HG03432 (cell line): ENCODE measurements at regions not wholly inside any gene's neighbourhood (a gene's known extent, or its start where the extent isn't known, plus 50 kb on each side); places are given as distances from the start of the nearest gene placed in this dataset.

Source experiments
- ATAC-seq: cut with Tn5 transposase; IDR thresholded peaks from one replicate; pipeline ENCODE4 v1.9.1; 2021; ENCODE audit warnings: mild to moderate bottlenecking, moderate library complexity; ENCODE audit not compliant: unreplicated experiment

DNA sequence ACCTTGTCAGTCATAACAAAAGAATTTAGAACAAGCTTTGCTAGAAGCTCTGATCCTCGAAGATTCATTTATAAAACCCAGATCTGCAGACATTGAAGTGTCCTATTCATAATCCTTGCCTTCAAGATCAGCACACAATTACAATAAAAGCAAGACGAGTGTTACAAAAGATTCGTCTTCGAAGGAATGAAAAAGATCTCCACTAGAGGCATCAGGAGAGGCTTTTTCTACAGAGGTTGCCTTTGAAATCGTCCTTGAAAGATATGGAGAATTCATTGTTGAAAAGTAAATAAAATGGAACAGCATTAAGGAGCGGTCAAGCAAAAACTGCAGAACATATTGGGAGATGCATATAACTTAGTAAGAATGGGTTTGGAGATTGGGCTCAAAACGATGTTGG is 146.4 kb downstream of the BMP4 start:
- no peak for ATAC-seq

DNA sequence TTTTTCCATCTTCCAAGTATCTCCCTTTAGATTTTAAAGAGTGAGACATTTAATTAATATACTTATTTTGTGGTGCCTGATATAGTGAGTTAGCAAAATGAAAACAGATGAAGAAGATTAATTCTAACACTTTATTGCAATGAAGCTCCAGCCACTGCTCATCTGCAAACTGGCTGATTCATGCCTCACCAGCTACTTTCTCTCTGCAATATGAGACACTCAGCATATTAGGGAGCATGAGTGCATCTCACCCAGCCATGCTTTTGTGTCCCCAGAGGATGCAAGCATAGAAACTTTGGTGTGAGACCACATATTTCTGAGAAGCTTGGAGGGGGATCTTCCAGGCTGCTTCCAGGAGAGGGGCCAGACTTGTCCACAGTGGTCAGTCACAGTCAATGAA is 148.6 kb downstream of the BMP4 start:
- no peak for ATAC-seq

DNA sequence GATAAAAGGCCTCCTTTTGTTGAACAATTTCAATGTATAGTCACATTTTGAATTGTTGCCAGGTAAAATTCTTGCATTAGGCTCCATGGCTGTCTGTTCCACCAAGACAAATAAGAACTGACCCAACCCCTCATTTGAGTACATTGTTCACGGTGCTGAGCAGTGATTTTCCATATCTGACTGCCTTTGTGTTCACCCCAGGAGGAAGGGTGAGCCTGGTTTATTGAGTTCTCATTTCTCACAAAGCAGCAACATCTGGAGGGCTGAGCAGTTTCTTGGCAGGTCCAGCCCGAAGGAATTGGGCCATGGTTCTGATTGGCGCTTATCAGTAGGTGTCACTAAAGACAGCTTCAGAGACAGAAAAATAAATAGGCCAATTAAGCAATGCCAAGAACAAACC is 149.1 kb downstream of the BMP4 start:
- no peak for ATAC-seq

DNA sequence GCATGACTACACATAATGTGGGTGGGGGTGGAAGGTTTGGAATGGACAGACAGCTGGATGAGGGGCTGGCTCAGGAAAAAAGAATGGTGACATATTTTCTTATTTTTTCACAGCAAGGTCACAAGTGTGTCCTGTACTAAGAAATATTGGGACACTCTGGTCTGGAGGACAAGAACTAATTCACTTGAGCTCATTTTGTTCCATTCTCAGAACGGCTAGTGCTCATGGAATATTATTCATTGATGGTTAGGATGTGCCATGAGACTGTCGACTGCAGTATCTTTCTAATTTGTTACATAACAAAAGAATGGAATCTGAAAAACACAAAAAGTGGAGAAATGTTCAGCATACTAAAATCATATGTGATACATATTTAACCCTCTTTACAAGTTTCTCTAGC is 149.5 kb downstream of the BMP4 start:
- ATAC-seq, result no peak

DNA sequence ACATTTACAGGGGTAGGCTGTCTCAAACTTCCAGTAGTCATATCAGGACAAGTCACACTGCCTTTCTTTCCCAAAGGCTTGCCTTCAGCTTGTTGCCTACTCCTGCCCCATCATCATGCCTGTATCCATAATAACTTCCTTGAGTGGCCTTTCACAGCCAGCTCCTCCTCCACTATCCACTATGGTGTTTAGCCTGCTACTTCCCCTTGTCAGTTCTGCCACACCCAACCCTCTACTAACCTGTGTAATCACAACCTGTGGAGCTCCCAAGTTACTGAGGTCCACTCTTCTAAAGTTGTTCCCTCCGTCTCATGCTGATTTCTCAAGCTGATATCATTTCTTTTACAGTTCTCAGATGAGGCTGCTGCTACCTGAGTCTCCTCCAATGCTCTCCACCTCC is 159.9 kb downstream of the BMP4 start:
- no peak for ATAC-seq

DNA sequence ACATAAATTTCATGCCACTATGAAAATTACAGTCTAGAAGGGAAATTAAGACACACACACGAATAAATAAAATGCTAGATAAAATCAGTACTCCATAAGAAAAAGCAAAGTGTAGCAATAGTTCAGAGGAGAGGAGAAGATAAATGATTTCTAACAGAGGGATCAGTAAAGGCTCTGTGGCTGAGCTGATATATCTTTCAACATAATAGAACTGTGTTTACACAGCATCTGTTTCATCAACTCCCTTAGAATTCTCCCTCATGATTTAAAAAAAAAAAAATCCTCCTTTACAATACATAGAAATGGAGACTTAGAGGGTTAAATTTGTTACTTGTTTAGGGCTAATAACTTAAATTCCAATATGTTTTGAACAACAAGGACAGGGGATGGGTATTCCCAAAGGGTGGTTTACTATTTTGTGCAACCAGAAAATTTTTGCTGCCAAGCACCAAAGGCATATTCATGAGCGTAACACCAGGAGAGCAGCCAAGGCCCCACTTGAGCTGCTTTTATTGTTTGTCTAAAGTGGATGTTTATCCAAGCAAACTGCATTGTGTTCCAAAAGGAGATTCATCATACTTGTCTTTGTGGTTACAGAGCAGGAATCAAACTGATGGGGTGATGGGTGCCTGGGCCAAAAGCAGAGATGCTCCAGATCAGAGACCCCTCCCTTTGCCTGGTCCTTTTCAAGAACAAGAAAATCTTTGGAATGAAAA is 162.7 kb downstream of the BMP4 start:
- no peak for ATAC-seq

DNA sequence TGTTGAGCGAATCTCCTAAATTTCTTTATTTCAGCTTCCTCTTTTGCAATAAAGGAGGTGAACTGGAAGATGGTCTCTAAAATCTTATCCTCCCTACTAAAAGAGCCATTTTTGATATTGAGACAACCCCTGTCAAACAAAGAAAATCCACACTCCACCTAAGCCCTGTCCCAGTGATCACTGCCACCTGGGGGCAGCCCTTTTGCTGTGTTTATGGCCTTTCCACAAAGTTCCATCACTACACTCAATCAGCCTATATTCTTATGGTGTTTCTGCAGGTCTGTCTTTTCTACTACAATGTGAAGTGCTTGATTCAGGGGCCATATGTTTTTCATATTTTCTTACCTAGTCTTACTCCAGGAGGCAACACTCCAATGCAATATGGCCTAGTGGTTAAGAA is 163.7 kb downstream of the BMP4 start:
- no peak for ATAC-seq

DNA sequence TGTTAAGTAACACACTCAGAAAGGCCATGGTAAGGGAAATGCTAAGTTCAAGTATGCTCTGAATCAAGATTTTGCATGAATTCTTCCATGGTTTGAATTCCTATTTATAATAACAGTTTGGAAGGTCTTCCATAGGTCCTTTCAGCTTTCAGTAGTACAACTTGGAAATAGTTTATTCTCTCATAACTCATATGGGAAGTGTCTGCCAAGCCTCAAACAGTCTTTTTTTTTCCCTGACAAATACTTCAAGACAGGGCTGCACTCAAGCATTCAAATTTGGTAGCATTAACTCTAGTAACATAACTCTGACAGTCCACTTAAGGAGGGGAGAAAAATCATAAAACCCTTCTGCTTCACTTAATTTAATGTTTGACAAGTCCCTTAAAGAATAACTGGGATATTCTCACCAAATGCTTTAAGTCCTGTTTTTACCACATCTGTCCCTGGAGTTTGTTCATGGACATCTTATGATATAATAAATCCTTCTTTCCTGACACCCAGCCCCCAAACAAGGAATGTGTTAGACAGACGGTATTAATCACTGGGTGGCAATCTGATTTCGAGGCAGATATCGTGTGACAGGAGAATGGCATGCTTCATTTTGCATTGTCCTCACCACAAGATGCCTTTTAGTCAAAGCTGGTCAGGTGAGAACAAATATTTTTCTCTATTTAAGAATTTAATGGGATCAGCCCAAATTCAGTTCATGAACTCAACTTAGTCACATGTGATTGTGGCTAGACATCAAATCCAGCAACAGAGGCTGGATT is 165.7 kb downstream of the BMP4 start:
- no peak for ATAC-seq

DNA sequence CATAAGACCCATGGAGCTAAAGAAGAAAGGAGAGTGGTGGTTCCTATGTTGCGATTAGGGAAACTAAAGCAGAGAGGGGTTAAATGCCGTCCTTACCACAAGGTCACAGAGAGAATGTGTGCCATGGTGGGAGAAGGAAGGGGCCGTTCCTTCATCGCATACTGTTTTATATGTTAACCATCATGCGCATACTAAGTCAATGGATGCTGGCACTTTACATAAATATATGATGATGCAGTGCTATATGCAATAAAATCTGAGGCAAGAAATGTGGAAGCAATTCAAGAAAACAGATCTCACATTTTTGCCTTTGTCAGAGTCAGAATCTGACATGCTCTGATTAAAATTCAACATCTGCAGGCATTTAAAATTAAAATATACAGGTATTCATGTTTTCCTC is 168.1 kb downstream of the BMP4 start:
- ATAC-seq, result no peak

DNA sequence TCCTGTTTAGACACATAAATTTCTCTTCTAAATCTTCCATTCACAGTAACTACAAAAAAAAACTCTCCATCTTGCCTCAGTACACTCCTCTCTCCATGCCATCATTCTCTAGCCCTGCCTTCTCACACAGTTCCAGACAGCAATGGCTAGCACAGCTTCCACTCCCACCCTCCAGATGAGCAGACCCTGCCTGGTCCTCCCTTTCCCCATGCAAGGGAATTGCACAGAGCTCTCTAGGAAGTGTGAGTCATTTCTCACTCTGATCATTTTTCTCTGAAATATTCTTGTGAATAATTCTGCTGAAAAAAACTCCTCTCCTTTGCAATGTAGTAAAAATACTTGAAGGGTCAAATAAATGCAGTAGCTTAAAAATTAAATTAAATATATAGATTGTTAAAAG is 170.6 kb downstream of the BMP4 start:
- no peak for ATAC-seq

DNA sequence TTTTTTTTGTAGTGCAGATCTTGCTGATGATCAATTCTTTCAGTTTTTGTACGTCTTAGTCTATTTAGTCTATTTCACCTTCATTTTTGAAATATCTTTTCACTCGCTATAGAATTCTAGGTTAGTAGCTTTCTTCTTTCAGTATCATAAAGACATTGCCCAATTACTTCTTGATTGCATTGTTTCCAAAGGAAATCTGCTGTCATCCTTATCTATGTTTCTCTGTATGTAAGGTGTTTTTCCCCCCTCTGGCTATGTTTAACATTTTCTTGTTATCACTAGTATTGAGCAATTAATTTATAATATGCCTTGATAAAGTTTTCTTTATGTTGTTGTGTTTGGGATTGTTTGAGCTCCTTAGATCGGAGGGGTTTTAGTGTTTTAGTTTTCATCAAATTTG is 171.9 kb downstream of the BMP4 start:
- ATAC-seq, result no peak

DNA sequence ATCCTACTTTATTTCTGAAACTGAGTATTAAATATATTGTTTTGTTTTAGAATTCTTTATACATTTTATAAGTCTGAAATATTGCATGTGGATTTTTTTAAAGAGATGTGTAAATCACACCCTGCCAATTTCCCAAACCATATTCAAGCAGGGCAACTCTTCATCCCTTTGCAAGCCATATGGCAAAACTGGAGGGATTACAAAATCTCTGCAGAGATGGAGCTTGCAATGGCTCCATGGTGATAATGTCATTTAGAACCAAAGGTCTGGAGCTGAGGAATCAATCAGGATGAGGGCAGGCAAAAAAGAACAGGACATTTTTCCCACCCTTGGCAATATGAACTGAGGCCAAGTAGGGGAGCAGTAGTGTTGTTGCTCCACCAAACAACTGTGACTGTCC is 173.4 kb downstream of the BMP4 start:
- no peak for ATAC-seq

DNA sequence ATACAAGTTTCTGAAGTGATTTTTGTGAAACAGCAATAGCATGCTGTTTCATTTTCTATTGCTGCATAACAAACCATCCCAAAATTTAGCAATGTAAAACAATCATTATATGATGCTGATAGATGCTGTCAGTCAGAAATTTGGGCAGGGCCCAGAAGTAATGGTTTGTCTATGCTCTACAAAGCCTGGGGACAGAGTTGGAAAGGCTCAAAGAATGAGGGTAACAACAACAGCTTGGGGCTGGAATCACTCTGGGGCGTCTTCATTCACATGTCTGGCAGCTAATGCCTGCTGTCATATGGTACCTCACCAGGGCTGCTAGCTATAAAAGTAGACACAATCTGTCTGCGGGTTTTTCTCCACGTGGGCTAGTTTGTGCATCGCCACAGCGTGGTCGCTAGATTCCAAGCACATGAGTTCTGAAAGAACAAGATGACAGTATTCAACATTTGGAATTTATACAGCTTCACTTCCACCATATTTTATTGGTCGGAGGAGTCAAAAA is 176.5 kb downstream of the BMP4 start:
- ATAC-seq, result no peak

DNA sequence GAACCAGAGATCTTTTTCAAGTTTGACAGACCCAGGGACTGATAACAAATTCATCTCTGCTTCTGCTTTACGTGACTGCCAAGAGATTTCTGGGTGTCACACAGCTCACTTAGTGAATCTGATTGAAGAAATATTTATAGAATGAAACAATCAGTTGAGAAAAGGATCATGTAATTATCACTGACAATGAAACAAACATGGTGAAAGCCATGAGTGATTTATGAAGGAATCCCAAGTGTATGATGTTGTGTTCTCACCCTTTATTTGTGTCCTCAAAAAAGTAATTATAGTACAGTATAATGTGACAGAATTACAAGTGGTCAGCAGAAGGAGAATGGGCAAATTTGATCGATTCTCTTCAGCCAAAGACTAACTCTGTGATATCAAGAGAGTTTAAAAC is 177.3 kb downstream of the BMP4 start:
- no peak for ATAC-seq

DNA sequence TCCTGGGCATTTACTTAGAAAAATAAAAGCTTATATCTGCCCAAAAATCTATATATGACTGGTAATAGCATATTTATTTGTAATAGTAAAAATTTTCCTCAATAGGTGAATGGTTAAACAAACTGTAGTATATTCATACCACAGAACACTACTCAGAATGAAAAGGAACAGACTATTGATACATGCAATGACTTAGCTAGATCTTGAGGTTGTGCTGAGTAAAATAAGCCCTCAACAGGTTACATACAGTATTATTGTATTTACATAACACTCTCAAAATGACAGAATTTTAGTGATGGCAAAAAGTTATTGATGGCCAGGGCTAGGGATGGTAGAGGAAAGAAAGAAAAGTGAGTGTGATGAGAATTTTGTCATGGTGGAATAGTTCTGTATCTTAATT is 178.4 kb downstream of the BMP4 start:
- peak; percentile 54 for ATAC-seq

DNA sequence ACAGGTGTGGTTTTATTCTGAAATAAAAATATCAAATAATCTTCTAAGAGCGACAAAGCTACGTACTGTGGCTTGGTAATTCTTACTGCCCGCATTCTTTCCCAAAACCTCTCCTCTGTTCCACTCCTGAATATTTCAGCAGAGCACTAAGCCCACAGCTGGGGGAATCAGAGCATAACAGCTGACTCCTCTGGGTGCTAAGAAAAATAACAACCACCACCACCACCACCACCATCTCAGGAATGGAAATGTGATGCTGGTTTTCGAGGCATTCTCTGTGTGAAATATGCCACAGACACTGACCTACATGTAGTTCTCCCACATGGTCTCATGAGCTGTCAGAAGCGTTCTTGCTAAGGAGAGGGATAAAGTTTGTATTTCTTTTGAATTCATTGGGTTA is 183.7 kb downstream of the BMP4 start:
- ATAC-seq, result no peak

DNA sequence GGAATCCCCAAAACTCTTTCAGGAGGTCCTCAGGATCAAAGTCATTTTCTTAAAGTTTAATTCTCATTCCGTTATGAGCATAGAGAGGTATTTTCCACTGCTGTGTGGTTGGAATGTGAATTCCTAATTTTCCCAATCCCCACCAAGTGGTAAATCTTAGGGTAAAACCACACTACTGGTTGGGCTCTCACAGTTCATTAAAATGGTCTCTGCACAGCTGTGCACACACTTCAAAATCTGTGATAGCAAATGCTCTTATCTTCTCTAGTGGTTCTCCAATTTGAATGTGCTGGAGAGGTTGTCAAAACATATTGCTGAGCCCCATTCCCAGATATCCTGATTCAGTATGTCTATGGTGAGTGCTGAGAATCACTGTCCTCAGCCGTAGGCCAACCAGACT is 189.1 kb downstream of the BMP4 start:
- no peak for ATAC-seq

DNA sequence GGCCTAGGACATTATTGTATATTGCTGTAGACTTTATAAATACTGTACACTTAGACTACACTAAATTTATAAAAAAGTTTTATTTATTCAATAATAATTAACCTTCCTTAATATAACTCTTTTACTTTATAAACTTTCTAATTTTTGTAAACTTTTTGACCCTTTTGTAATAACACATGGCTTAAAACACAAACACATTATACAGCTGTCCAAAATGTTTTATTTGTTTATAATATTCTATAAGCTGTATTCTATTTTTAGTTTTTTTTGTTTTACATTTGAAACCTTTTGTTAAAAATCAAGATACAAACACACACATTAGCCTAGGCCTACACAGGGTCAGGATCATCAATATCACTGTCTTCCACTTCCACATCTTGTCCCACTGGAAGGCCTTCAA is 190.0 kb downstream of the BMP4 start:
- no peak for ATAC-seq

DNA sequence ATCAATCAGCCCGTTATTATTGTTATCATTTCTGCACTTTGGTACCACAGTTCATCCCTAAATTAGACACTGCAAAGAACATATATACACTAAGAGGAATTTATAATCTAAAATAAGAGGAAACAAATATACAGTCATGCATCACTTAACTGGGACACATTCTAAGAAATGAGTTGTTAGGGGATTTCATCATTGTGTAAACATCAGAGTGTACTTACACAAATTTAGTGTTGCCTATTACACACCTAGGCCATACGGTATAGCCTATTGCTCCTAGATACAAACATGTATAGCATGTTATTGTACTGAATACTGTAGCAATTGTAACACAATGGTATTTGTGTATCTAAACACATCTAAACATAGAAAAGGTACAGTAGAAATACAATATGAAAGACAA is 190.5 kb downstream of the BMP4 start:
- no peak for ATAC-seq

DNA sequence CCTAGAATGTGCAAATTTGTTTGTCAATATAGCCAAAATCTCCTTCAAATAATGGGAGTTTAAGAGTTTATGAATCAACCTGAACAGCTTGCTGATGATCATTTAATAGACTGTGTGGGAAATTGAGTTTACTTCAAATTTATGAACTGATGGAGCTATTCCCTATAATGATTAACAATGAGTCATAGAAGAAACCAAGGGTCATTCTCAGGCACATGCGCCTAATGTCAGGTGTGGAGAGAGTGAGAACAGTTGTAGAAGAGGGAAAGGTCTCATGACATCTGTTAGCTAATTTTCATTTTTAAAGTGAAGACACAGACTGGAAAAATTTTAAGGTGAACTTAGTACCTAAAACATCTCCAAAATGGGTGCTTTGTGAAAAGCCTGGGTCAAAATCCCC is 191.8 kb downstream of the BMP4 start:
- ATAC-seq, result no peak

DNA sequence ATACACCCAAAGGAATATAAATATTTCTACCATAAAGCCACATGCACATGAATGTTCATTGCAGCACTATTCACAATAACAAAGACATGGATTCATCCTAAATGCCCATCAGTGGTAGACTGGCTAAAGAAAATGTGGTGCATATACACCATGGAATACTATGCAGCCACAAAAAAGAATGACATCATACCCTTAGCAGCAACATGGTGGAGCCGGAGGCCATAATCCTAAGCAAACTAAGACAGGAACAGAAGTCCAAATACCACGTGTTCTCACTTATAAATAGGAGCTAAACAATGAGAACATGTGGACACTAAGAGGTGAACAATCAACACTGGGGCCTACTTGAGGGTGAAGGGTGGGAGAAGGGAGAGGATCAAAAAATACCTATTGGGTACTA is 198.5 kb downstream of the BMP4 start:
- no peak for ATAC-seq

DNA sequence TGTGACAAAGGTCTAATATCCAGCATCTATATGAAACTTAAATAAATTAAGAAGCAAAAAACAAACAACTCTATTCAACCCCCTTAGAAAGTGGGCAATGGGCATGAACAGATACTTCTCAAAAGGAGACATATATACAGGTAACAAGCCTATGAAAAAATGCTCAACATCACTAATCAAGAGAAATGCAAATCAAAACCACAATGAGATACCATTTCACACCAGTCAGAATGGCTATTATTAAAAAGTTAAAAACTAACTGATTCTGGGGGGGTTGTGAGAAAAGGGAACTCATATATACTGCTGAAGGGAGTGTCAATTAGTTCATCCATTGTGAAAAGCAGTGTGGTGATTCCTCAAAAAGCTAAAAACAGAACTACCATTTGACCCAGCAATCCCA is 198.9 kb downstream of the BMP4 start:
- no peak for ATAC-seq

DNA sequence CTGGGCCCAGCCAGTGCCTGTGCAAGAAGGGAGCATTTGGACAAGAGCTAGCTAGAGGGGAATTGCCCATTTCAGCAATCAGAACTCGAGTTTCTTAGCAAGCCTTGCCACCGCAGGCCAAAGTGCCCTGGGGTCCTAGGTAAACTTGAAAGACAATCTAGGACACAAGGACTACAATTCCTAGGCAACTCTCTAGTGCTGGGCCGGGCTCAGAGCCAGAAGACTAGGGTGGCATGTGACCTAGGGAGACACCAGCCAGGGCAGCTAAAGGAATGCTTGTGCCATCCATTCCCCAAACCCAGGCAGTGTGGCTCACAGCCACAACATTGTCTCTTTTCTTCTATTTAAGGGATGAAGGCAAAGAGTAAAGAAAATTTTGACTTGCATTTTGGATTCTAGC is 205.0 kb downstream of the BMP4 start:
- ATAC-seq, result no peak
